Caco-2 (cell line): ENCODE measurements at regions not wholly inside any gene's neighbourhood (a gene's known extent, or its start where the extent isn't known, plus 50 kb on each side); places are given as distances from the start of the nearest gene placed in this dataset.

Source experiments
- BruUV-seq: library from RNA; stranded (reverse); fragments of 400-500 nt; replicated peaks from 2 replicates; lab custom pipeline; 2021; lab: Mats Ljungman, UMichigan
- CTCF ChIA-PET: fragments of 300-600 bp; sonication (Branson Sonifier 250); formaldehyde crosslinking; loops from one replicate; lab custom pipeline; 2022; ENCODE audit warnings: antibody characterized with exemption; lab: Charles Lee
- POLR2A ChIA-PET: fragments of 300-600 bp; sonication (Branson Sonifier 250); formaldehyde crosslinking; loops from one replicate; lab custom pipeline; 2022; ENCODE audit warnings: antibody characterized with exemption; lab: Charles Lee
- DNase-seq, 2 experiments: peaks; one replicate each; pipeline versions ENCODE4 v3.0.0 to v3.0.0-alpha.2; 2020 to 2022
- H3K27me3 ChIP-seq: replicated peaks from 2 replicates; pipeline ENCODE4 v1.6.0; 2011; ENCODE audit warnings: low read length; ENCODE audit not compliant: control insufficient read depth, insufficient read depth
- H3K36me3 ChIP-seq: 2 replicates; pipeline ENCODE4 v1.5.1; 2011; ENCODE audit warnings: low read length; ENCODE audit not compliant: control insufficient read depth, insufficient read depth
- H3K4me1 ChIP-seq: fragments of 250-450 bp; sonication (Bioruptor Pico); 2 replicates; pipeline ENCODE4 v1.5.1; 2020; ENCODE audit warnings: mild to moderate bottlenecking
- H3K4me3 ChIP-seq: 2 replicates; pipeline ENCODE4 v1.5.1; 2011; ENCODE audit warnings: low read depth, mild to moderate bottlenecking, control low read depth, low read length
- H3K9me3 ChIP-seq: fragments of 250-450 bp; sonication (Bioruptor Pico); 2 replicates; pipeline ENCODE4 v1.5.1; 2020; ENCODE audit warnings: mild to moderate bottlenecking, moderate library complexity
- H3K27ac Mint-ChIP-seq: one replicate; pipeline ENCODE4 v1.8.0; 2022; ENCODE audit warnings: mixed read lengths; ENCODE audit not compliant: unreplicated experiment
- H3K27me3 Mint-ChIP-seq: one replicate; pipeline ENCODE4 v1.8.0; 2022; ENCODE audit warnings: mixed read lengths; ENCODE audit not compliant: insufficient read depth, unreplicated experiment
- H3K36me3 Mint-ChIP-seq: one replicate; pipeline ENCODE4 v1.8.0; 2022; ENCODE audit warnings: mild to moderate bottlenecking, mixed read lengths; ENCODE audit not compliant: insufficient read depth, unreplicated experiment
- H3K4me1 Mint-ChIP-seq: one replicate; pipeline ENCODE4 v1.8.0; 2022; ENCODE audit warnings: low read depth, mixed read lengths; ENCODE audit not compliant: unreplicated experiment
- H3K4me3 Mint-ChIP-seq: one replicate; pipeline ENCODE4 v1.8.0; 2022; ENCODE audit warnings: mild to moderate bottlenecking, moderate library complexity, mixed read lengths; ENCODE audit not compliant: unreplicated experiment
- H3K9me3 Mint-ChIP-seq: one replicate; pipeline ENCODE4 v1.8.0; 2022; ENCODE audit warnings: mixed read lengths; ENCODE audit not compliant: unreplicated experiment
- intact Hi-C: fragments of 100-400 bp; cut with micrococcal nuclease; formaldehyde crosslinking; loops from one replicate; pipeline ENCODE4 v1.10.0; 2022; ENCODE audit not compliant: unreplicated experiment
- TF ChIP-seq, protein P1 (sequence below), 2 experiments: fragments of 200-600 bp in 1 of 2; IDR thresholded peaks; 1 replicate in 1 of 2; 2 replicates in 1 of 2; pipeline versions ENCODE4 v1.5.1 to v1.8.0; 2011 to 2022; ENCODE audit warnings: antibody characterized with exemption in 1 of 2, control low read depth in 1 of 2, inconsistent platforms in 1 of 2, low read depth in 1 of 2, low read length in 1 of 2, mild to moderate bottlenecking in 1 of 2, moderate library complexity in 1 of 2; ENCODE audit not compliant: insufficient read depth in 1 of 2, severe bottlenecking in 1 of 2, unreplicated experiment in 1 of 2

GRCh38 chr1:65048335-65048734 lies 82.0 kb upstream of the JAK1 start:
- H3K4me1 ChIP-seq: no peaks in the 10 kb centered on the region
- no TSS peak for BruUV-seq
- POLR2A ChIA-PET: no interaction called here
- no peak overlapping the region for H3K4me3 ChIP-seq
- H3K27me3 Mint-ChIP-seq: no peaks in the 10 kb centered on the region
- no peaks in the 10 kb centered on the region for H3K4me1 Mint-ChIP-seq
- no peaks in the 10 kb centered on the region for H3K9me3 Mint-ChIP-seq
- no peak for DNase-seq
- no peaks in the 10 kb centered on the region for H3K27me3 ChIP-seq
- H3K36me3 Mint-ChIP-seq: no peaks in the 10 kb centered on the region
- no peak overlapping the region for H3K27ac Mint-ChIP-seq
- intact Hi-C loops: no loop called here
- CTCF ChIA-PET: no interaction called here
- TF ChIP-seq, protein P1, sequence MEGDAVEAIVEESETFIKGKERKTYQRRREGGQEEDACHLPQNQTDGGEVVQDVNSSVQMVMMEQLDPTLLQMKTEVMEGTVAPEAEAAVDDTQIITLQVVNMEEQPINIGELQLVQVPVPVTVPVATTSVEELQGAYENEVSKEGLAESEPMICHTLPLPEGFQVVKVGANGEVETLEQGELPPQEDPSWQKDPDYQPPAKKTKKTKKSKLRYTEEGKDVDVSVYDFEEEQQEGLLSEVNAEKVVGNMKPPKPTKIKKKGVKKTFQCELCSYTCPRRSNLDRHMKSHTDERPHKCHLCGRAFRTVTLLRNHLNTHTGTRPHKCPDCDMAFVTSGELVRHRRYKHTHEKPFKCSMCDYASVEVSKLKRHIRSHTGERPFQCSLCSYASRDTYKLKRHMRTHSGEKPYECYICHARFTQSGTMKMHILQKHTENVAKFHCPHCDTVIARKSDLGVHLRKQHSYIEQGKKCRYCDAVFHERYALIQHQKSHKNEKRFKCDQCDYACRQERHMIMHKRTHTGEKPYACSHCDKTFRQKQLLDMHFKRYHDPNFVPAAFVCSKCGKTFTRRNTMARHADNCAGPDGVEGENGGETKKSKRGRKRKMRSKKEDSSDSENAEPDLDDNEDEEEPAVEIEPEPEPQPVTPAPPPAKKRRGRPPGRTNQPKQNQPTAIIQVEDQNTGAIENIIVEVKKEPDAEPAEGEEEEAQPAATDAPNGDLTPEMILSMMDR (IDR thresholded peaks at IDR 0.05; ENCODE audit: insufficient read depth in 1 of 2, low read depth in 1 of 2, low read length in 1 of 2, severe bottlenecking in 1 of 2, unreplicated experiment in 1 of 2): no peak
- H3K36me3 ChIP-seq: no peaks in the 10 kb centered on the region
- no peaks in the 10 kb centered on the region for H3K9me3 ChIP-seq
- H3K4me3 Mint-ChIP-seq: no peak overlapping the region

- TF ChIP-seq, protein P1 (IDR thresholded peaks at IDR 0.05; ENCODE audit: insufficient read depth in 1 of 2, low read depth in 1 of 2, low read length in 1 of 2, severe bottlenecking in 1 of 2, unreplicated experiment in 1 of 2): no peak
- POLR2A ChIA-PET: no interaction called here
- BruUV-seq: no TSS peak
Measured at GRCh38 chr1:65049941-65050713, 83.8 kb upstream of the JAK1 start.

GRCh38 chr1:65050735-65051134 lies 84.4 kb upstream of the JAK1 start:
- CTCF ChIA-PET: no interaction called here
- no peaks in the 10 kb centered on the region for H3K27me3 Mint-ChIP-seq
- Histone ChIP-seq H3K27me3 (no peaks in the 10 kb centered on the region), H3K4me1 (no peaks in the 10 kb centered on the region), H3K9me3 (no peaks in the 10 kb centered on the region), H3K4me3 (no peak overlapping the region), H3K36me3 (no peaks in the 10 kb centered on the region)
- intact Hi-C loops: no loop called here
- no peaks in the 10 kb centered on the region for H3K36me3 Mint-ChIP-seq
- H3K4me3 Mint-ChIP-seq: no peak overlapping the region
- DNase-seq: no peak
- no peaks in the 10 kb centered on the region for H3K9me3 Mint-ChIP-seq
- TF ChIP-seq, protein P1 (IDR thresholded peaks at IDR 0.05; ENCODE audit: insufficient read depth in 1 of 2, low read depth in 1 of 2, low read length in 1 of 2, severe bottlenecking in 1 of 2, unreplicated experiment in 1 of 2): no peak
- no TSS peak for BruUV-seq
- POLR2A ChIA-PET: no interaction called here
- H3K4me1 Mint-ChIP-seq: no peaks in the 10 kb centered on the region
- H3K27ac Mint-ChIP-seq: no peak overlapping the region

More at GRCh38 chr1:65049941-65050713, 83.8 kb upstream of the JAK1 start:
- no peak overlapping the region for H3K27ac Mint-ChIP-seq
- intact Hi-C loops: no loop called here
- no peak for DNase-seq
- no peaks in the 10 kb centered on the region for H3K36me3 ChIP-seq
- H3K27me3 ChIP-seq: no peaks in the 10 kb centered on the region
- no peaks in the 10 kb centered on the region for H3K27me3 Mint-ChIP-seq
- CTCF ChIA-PET: no interaction called here
- no peaks in the 10 kb centered on the region for H3K9me3 ChIP-seq
- no peaks in the 10 kb centered on the region for H3K4me1 Mint-ChIP-seq
- H3K4me1 ChIP-seq: no peaks in the 10 kb centered on the region
- no peaks in the 10 kb centered on the region for H3K9me3 Mint-ChIP-seq
- no peaks in the 10 kb centered on the region for H3K36me3 Mint-ChIP-seq
- no peak overlapping the region for H3K4me3 Mint-ChIP-seq
- no peak overlapping the region for H3K4me3 ChIP-seq
